Esophagus squamous epithelium (tissue), 5 donors: ENCODE measurements at regions not wholly inside any gene's neighbourhood (a gene's known extent, or its start where the extent isn't known, plus 50 kb on each side); places are given as distances from the start of the nearest gene placed in this dataset.

Experiments
- DNase-seq: peaks from one replicate; lab custom pipeline; 2025; lab: John Stamatoyannopoulos, UW
- H3K27ac ChIP-seq, 4 donors: fragments of 200-600 bp; sonication (generic); one replicate each; pipeline ENCODE4 v1.5.1; 2016 to 2019; ENCODE audit warnings: mild to moderate bottlenecking in 1 of 4
- H3K27me3 ChIP-seq, 4 donors: fragments of 200-600 bp; sonication (generic); 1 replicate in 3 of 4; 2 replicates in 1 of 4; pipeline versions ENCODE4 v1.5.1 to v1.6.0; 2017 to 2021; ENCODE audit warnings: antibody characterized with exemption in 1 of 4
- H3K36me3 ChIP-seq, 3 donors: fragments of 200-600 bp; sonication (generic); one replicate each; pipeline ENCODE4 v1.5.1; 2016 to 2019
- H3K4me1 ChIP-seq, 3 donors: fragments of 200-600 bp; sonication (generic); one replicate each; pipeline ENCODE4 v1.5.1; 2017 to 2019
- H3K4me3 ChIP-seq, 4 donors: fragments of 200-600 bp; sonication (generic); 1 replicate in 3 of 4; 2 replicates in 1 of 4; pipeline ENCODE4 v1.5.1; 2016 to 2019; ENCODE audit warnings: mild to moderate bottlenecking in 2 of 4, moderate library complexity in 1 of 4
- H3K9me3 ChIP-seq, 3 donors: fragments of 200-600 bp; sonication (generic); one replicate each; pipeline ENCODE4 v1.5.1; 2016 to 2019
- POLR2A ChIP-seq, 4 donors: fragments of 450-650 bp; IDR thresholded peaks; one replicate each; pipeline ENCODE4 v1.6.1; 2017; ENCODE audit warnings: antibody characterized with exemption in 4 of 4, mild to moderate bottlenecking in 4 of 4, moderate library complexity in 3 of 4
- WGBS, 2 donors: methylation state at CpG; one replicate each; pipeline ENCODE4 v1.1.5; 2018; 5-methylcytosine and 5-hydroxymethylcytosine counted together
- intact Hi-C: fragments of 100-400 bp; cut with DNase I; formaldehyde crosslinking; loops from one replicate; pipeline ENCODE4 v1.15.0; 2022
- TF ChIP-seq, protein P1 (sequence below), 6 experiments: fragments of 450-650 bp in 4 of 6; fragments of 200-600 bp in 2 of 6; sonication (generic) in 2 of 6; IDR thresholded peaks; one replicate each; pipeline ENCODE4 v1.5.1; 2016 to 2019; ENCODE audit warnings: antibody characterized with exemption in 6 of 6, mild to moderate bottlenecking in 4 of 6, moderate library complexity in 4 of 6
- donor health status: DM: yes; HTN: yes; CAD: no.

DNA sequence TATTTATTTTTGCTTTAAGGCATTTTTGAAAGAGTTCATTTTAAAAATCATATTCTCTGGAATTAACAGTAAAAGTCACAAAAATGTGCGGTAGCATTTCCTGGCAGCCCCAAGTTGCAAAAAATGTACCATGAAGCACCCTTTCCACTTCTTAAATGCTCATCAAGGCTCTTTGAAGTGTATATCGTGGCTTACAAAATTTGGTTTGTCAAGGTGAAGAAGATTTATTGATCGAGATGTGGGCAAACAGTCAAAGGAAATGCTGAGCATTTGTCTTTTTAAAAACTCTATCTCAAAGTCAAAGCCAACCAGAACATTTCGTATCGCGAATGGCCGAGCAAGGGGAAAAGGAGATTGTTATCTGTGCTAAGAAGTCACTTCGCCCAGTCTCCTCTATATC lies 277.5 kb upstream of the KAZN start:
- TF ChIP-seq POLR2A (IDR thresholded peaks at IDR 0.05): no peak
- no peak overlapping the region for H3K27ac ChIP-seq
- H3K4me1 ChIP-seq: peaks cover 0 to 22% (median 2%) of the 10 kb centered on the region in 3 donors
- H3K4me3 ChIP-seq: no peak overlapping the region
- peaks cover 0 to 8% (median 0%) of the 10 kb centered on the region in 4 donors for H3K27me3 ChIP-seq
- DNase-seq: no peak
- H3K36me3 ChIP-seq: no peaks in the 10 kb centered on the region
- intact Hi-C loops: no loop called here
- 67 to 82% methylated on average over 8 of the region's 8 CpGs for WGBS, 2 donors
- no peaks in the 10 kb centered on the region for H3K9me3 ChIP-seq

DNA sequence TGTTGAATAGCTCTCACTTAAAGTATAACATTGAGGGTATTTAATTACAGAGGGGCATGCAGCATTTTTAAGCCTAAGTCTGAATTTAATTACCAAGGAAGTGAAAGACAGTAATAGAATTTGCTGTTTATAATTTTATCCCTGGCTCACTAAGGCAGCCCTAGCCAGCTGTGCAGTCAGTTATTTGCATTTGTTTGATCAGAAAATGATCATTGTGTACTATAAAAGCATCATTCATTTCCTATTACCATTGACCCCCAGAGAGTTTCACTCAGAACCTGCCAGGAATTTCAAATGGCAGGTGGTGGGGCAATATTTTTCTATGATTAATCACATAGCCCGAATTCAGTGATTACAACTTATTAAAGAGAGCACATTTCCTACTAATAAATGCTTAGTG lies 277.1 kb upstream of the KAZN start:
- DNase-seq: no peak
- peaks cover 0 to 22% (median 2%) of the 10 kb centered on the region in 3 donors for H3K4me1 ChIP-seq
- TF ChIP-seq POLR2A (IDR thresholded peaks at IDR 0.05): no peak
- TF ChIP-seq, protein P1, sequence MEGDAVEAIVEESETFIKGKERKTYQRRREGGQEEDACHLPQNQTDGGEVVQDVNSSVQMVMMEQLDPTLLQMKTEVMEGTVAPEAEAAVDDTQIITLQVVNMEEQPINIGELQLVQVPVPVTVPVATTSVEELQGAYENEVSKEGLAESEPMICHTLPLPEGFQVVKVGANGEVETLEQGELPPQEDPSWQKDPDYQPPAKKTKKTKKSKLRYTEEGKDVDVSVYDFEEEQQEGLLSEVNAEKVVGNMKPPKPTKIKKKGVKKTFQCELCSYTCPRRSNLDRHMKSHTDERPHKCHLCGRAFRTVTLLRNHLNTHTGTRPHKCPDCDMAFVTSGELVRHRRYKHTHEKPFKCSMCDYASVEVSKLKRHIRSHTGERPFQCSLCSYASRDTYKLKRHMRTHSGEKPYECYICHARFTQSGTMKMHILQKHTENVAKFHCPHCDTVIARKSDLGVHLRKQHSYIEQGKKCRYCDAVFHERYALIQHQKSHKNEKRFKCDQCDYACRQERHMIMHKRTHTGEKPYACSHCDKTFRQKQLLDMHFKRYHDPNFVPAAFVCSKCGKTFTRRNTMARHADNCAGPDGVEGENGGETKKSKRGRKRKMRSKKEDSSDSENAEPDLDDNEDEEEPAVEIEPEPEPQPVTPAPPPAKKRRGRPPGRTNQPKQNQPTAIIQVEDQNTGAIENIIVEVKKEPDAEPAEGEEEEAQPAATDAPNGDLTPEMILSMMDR (IDR thresholded peaks at IDR 0.05): no peak
- H3K9me3 ChIP-seq: no peaks in the 10 kb centered on the region
- H3K27ac ChIP-seq: no peak overlapping the region
- H3K4me3 ChIP-seq: no peak overlapping the region
- no peaks in the 10 kb centered on the region for H3K36me3 ChIP-seq
- H3K27me3 ChIP-seq: peaks cover 0 to 13% (median 0%) of the 10 kb centered on the region in 4 donors
- 13 to 36% methylated on average over 1 of the region's 1 CpG for WGBS, 2 donors
- intact Hi-C loops: no loop called here

DNA sequence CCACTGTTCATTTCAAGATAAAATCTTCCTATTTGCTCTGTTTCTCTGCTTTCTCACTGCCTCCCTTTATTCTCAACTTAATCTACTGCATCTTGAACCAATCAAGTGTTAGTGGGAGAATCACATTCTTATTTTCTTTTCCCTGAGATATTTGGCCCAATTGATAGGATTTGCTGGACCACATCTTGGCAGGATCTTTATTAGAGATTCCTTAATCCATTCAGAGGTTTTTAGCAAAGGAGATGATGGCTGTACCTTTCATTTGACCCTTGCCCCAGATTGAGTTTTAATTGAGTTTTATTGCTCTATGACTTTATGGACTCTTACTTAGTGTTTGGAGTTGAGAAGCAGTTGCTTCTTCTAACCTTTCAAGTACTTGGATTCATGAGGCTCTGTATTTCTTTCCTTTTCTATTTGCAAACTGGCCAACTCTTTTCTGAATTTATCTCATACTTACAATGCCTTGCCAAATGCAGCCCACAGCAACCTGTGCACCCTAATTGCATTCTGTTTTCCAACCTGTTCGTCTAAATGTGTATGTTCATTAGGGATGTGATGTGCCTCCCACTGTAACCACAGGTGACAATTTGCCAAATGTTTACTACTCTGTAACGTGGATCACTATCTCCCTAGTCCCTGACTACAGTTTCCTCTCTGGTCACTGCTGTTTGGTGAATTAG lies 274.8 kb upstream of the KAZN start:
- no peaks in the 10 kb centered on the region for H3K36me3 ChIP-seq
- H3K9me3 ChIP-seq: no peaks in the 10 kb centered on the region
- no peak overlapping the region for H3K27ac ChIP-seq
- DNase-seq: no peak
- 68 to 79% methylated on average over 2 of the region's 2 CpGs for WGBS, 2 donors
- intact Hi-C loops: no loop called here
- H3K4me3 ChIP-seq: no peak overlapping the region
- H3K4me1 ChIP-seq: peaks cover 0 to 22% (median 2%) of the 10 kb centered on the region in 3 donors
- TF ChIP-seq, protein P1 (IDR thresholded peaks at IDR 0.05): no peak
- TF ChIP-seq POLR2A (IDR thresholded peaks at IDR 0.05): no peak
- peaks cover 0 to 16% (median 0%) of the 10 kb centered on the region in 4 donors for H3K27me3 ChIP-seq

DNA sequence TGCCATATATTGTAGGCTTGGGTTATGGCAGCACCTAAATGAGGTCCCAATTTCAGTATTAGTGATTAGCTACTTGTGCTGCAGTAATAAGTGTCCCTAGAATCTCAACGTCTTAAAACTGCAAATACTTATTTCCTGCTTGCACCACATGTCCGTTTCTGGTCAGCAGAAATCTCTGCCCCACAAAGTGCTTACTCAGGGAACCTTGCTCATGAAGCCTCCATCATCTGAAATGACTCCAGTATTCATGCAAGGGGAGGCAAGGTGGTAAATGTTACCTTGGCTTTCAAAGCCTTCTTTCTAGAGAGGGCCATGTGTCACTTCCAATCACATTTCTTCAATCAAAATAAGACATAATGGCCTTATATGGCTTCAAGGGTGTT lies 274.2 kb upstream of the KAZN start:
- no peak for TF ChIP-seq POLR2A (IDR thresholded peaks at IDR 0.05)
- TF ChIP-seq, protein P1 (IDR thresholded peaks at IDR 0.05): no peak
- intact Hi-C loops: no loop called here
- no peaks in the 10 kb centered on the region for H3K36me3 ChIP-seq
- H3K9me3 ChIP-seq: no peaks in the 10 kb centered on the region
- H3K4me3 ChIP-seq: no peak overlapping the region
- no peak overlapping the region for H3K27ac ChIP-seq
- H3K4me1 ChIP-seq: peaks cover 2 to 20% (median 3%) of the 10 kb centered on the region in 3 donors
- DNase-seq: no peak
- H3K27me3 ChIP-seq: peaks cover 0 to 15% (median 0%) of the 10 kb centered on the region in 4 donors
- WGBS, 2 donors: 52 to 76% methylated on average over 2 of the region's 2 CpGs

DNA sequence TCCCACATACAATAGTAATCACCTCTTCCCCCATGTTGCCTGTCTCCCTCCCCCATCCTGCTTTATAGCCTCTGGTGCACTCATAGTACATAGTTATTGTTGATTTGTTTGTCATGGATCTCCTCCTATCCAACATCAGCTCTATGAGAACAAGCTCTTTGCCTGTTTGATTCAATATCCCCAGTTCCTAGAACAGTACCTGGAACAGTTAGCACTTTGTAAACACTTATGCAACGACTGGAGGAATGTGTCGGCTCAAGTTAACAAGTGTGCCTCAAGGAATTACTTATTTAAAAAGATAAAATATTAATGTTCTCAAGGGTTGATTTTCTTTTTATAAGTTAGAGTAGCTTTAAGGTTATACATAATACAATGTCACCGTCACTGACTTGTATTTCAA lies 271.6 kb upstream of the KAZN start:
- Histone ChIP-seq H3K9me3 (peaks cover 0 to 6% (median 5%) of the 10 kb centered on the region in 3 donors), H3K4me3 (no peak overlapping the region), H3K4me1 (peaks cover 0 to 3% (median 0%) of the 10 kb centered on the region in 3 donors), H3K27me3 (peaks cover 0 to 12% (median 0%) of the 10 kb centered on the region in 4 donors), H3K36me3 (no peaks in the 10 kb centered on the region), H3K27ac (no peak overlapping the region)
- WGBS, 2 donors: 72 to 74% methylated on average over 3 of the region's 3 CpGs
- DNase-seq: no peak
- TF ChIP-seq, protein P1 (IDR thresholded peaks at IDR 0.05): no peak
- TF ChIP-seq POLR2A (IDR thresholded peaks at IDR 0.05): no peak
- intact Hi-C loops: no loop called here
